SK-N-SH (cell line): ENCODE measurements at regions not wholly inside any gene's neighbourhood (a gene's known extent, or its start where the extent isn't known, plus 50 kb on each side); places are given as distances from the start of the nearest gene placed in this dataset.

ENCODE experiments used
- CHD2 ChIP-seq: fragments of 150-350 bp; IDR thresholded peaks from 2 replicates; pipeline ENCODE4 v1.6.1; 2018; ENCODE audit warnings: low read length; ENCODE audit not compliant: partially characterized antibody
- CTCF ChIP-seq: fragments of 200-600 bp; sonication (generic); IDR thresholded peaks from 2 replicates; pipeline ENCODE4 v1.6.1; 2017; ENCODE audit warnings: antibody characterized with exemption, mild to moderate bottlenecking, moderate library complexity
- GABPA ChIP-seq: IDR thresholded peaks from 2 replicates; pipeline ENCODE4 v1.4.0; 2012; ENCODE audit warnings: low read depth, mild to moderate bottlenecking
- MAX ChIP-seq: IDR thresholded peaks from 2 replicates; pipeline ENCODE4 v1.4.0; 2012; ENCODE audit warnings: low read depth
- MXI1 ChIP-seq: IDR thresholded peaks from 2 replicates; pipeline ENCODE4 v1.6.1; 2012; ENCODE audit warnings: mild to moderate bottlenecking, low read depth, low read length, improper control_type of control experiment
- POLR2AphosphoS5 ChIP-seq: IDR thresholded peaks from 2 replicates; pipeline ENCODE4 v1.6.1; 2012; ENCODE audit warnings: low read depth, low read length
- RCOR1 ChIP-seq: fragments of 150-350 bp; IDR thresholded peaks from 2 replicates; pipeline ENCODE4 v1.6.1; 2017; ENCODE audit warnings: antibody characterized with exemption, low read length
- RXRA ChIP-seq: IDR thresholded peaks from 2 replicates; pipeline ENCODE4 v1.4.0; 2012; ENCODE audit warnings: low read depth, mild to moderate bottlenecking, borderline replicate concordance
- SIN3A ChIP-seq: IDR thresholded peaks from 2 replicates; pipeline ENCODE4 v1.6.1; 2012; ENCODE audit warnings: low read depth, mild to moderate bottlenecking, low read length, moderate library complexity, borderline replicate concordance
- SMC3 ChIP-seq: IDR thresholded peaks from 2 replicates; pipeline ENCODE4 v1.6.1; 2012; ENCODE audit warnings: low read depth, low read length, improper control_type of control experiment
- USF2 ChIP-seq: fragments of 150-350 bp; IDR thresholded peaks from 2 replicates; pipeline ENCODE4 v1.6.1; 2017; ENCODE audit warnings: antibody characterized with exemption, low read length, low read depth, borderline replicate concordance
- YY1 ChIP-seq: IDR thresholded peaks from 2 replicates; pipeline ENCODE4 v1.4.0; 2012; ENCODE audit warnings: low read depth, mild to moderate bottlenecking
- TF ChIP-seq, protein P1 (sequence below): IDR thresholded peaks from 2 replicates; pipeline ENCODE4 v1.6.1; 2012; ENCODE audit warnings: mild to moderate bottlenecking, low read depth, low read length, moderate library complexity
- TF ChIP-seq, protein P2 (sequence below): IDR thresholded peaks from 2 replicates; pipeline ENCODE4; 2012

- TF ChIP-seq SIN3A (no peak), CTCF (no peak), MXI1 (no peak), POLR2AphosphoS5 (no peak), GABPA (no peak), CHD2 (no peak), RXRA (no peak), YY1 (no peak), SMC3 (no peak), USF2 (no peak), MAX (no peak), RCOR1 (no peak)
- TF ChIP-seq, protein P1, sequence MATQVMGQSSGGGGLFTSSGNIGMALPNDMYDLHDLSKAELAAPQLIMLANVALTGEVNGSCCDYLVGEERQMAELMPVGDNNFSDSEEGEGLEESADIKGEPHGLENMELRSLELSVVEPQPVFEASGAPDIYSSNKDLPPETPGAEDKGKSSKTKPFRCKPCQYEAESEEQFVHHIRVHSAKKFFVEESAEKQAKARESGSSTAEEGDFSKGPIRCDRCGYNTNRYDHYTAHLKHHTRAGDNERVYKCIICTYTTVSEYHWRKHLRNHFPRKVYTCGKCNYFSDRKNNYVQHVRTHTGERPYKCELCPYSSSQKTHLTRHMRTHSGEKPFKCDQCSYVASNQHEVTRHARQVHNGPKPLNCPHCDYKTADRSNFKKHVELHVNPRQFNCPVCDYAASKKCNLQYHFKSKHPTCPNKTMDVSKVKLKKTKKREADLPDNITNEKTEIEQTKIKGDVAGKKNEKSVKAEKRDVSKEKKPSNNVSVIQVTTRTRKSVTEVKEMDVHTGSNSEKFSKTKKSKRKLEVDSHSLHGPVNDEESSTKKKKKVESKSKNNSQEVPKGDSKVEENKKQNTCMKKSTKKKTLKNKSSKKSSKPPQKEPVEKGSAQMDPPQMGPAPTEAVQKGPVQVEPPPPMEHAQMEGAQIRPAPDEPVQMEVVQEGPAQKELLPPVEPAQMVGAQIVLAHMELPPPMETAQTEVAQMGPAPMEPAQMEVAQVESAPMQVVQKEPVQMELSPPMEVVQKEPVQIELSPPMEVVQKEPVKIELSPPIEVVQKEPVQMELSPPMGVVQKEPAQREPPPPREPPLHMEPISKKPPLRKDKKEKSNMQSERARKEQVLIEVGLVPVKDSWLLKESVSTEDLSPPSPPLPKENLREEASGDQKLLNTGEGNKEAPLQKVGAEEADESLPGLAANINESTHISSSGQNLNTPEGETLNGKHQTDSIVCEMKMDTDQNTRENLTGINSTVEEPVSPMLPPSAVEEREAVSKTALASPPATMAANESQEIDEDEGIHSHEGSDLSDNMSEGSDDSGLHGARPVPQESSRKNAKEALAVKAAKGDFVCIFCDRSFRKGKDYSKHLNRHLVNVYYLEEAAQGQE = no peak
- TF ChIP-seq, protein P2, sequence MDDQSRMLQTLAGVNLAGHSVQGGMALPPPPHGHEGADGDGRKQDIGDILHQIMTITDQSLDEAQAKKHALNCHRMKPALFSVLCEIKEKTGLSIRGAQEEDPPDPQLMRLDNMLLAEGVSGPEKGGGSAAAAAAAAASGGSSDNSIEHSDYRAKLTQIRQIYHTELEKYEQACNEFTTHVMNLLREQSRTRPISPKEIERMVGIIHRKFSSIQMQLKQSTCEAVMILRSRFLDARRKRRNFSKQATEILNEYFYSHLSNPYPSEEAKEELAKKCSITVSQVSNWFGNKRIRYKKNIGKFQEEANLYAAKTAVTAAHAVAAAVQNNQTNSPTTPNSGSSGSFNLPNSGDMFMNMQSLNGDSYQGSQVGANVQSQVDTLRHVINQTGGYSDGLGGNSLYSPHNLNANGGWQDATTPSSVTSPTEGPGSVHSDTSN = no peak
These were observed 907.7 kb downstream of the TMEM182 start for GRCh38 chr2:103669531-103669930.
